Right lobe of liver (tissue), 6 donors: ENCODE measurements at regions not wholly inside any gene's neighbourhood (a gene's known extent, or its start where the extent isn't known, plus 50 kb on each side); places are given as distances from the start of the nearest gene placed in this dataset.

Experiments used
- ATAC-seq, 4 donors: fragments of 200-7000 bp; cut with Tn5 transposase; one replicate each; pipeline ENCODE4 v1.9.1; 2020; ENCODE audit warnings: mild to moderate bottlenecking in 4 of 4, moderate library complexity in 4 of 4
- DNase-seq, 3 donors: peaks; one replicate each; pipeline ENCODE4 v3.0.0-alpha.2; 2020
- H3K27ac ChIP-seq, 3 donors: fragments of 200-600 bp; one replicate each; pipeline ENCODE4 v1.8.0; 2022
- H3K27me3 ChIP-seq, 2 donors: fragments of 200-600 bp; one replicate each; pipeline ENCODE4 v1.8.0; 2022
- H3K36me3 ChIP-seq, 4 donors: fragments of 200-600 bp; sonication (generic) in 1 of 4; one replicate each; pipeline versions ENCODE4 v1.5.1 to v1.8.0; 2017 to 2022; ENCODE audit warnings: control low read depth in 1 of 4
- H3K4me1 ChIP-seq, 4 donors: fragments of 200-600 bp; sonication (generic) in 1 of 4; one replicate each; pipeline versions ENCODE4 v1.5.1 to v1.8.0; 2017 to 2022; ENCODE audit warnings: control low read depth in 1 of 4
- H3K4me3 ChIP-seq, 3 donors: fragments of 200-600 bp; one replicate each; pipeline ENCODE4 v1.8.0; 2022
- H3K9me3 ChIP-seq, 4 donors: fragments of 200-600 bp; sonication (generic) in 1 of 4; one replicate each; pipeline versions ENCODE4 v1.5.1 to v1.8.0; 2017 to 2022; ENCODE audit warnings: control low read depth in 1 of 4
- CTCF ChIP-seq, 4 donors: fragments of 200-600 bp in 3 of 4; fragments of 450-650 bp in 1 of 4; IDR thresholded peaks; one replicate each; pipeline versions ENCODE4 v1.5.1 to v1.8.0; 2016 to 2022; ENCODE audit warnings: antibody characterized with exemption in 4 of 4, mild to moderate bottlenecking in 2 of 4
- POLR2A ChIP-seq: fragments of 450-650 bp; IDR thresholded peaks from one replicate; pipeline ENCODE4 v1.6.1; 2017; ENCODE audit warnings: antibody characterized with exemption, mild to moderate bottlenecking
- WGBS: methylation state at CpG from one replicate; pipeline ENCODE4 v1.1.6; 2018; ENCODE audit warnings: low coverage, low lambda C conversion rate; ENCODE audit not compliant: insufficient coverage; ENCODE audit errors: missing lambda C conversion rate; 5-methylcytosine and 5-hydroxymethylcytosine counted together
- intact Hi-C, 2 donors: fragments of 100-400 bp; cut with DNase I; formaldehyde crosslinking; loops; one replicate each; pipeline versions ENCODE4 v1.11.2 to v1.14.1; 2022
- donor health status: DM: no; HTN: yes; CAD: no.
- donor health status: DM: no; HTN: no; CAD: no.
- donor health status: DM: no; HTN: no; CAD: no.
- donor health status: DM: no; HTN: yes; CAD: no.
- donor health status: DM: no; HTN: yes; CAD: no.

GRCh38 chr4:83679692-83680091 is 143.8 kb downstream of the GPAT3 start:
- TF ChIP-seq CTCF (IDR thresholded peaks at IDR 0.05), result no peak
- TF ChIP-seq POLR2A, result no peak
- H3K4me3 ChIP-seq, result no peak overlapping the region
- no peak overlapping the region for H3K27ac ChIP-seq
- H3K9me3 ChIP-seq, result no peaks in the 10 kb centered on the region
- 44% methylated on average over 1 of the region's 1 CpG for WGBS
- no peaks in the 10 kb centered on the region for H3K27me3 ChIP-seq
- H3K4me1 ChIP-seq, result no peaks in the 10 kb centered on the region
- intact Hi-C loops, result no loop called here
- DNase-seq (no peak), ATAC-seq (no peak)
- H3K36me3 ChIP-seq, result no peaks in the 10 kb centered on the region

GRCh38 chr4:83679254-83679653 is 143.3 kb downstream of the GPAT3 start:
- Histone ChIP-seq H3K36me3 (no peaks in the 10 kb centered on the region), H3K27ac (no peak overlapping the region), H3K4me1 (no peaks in the 10 kb centered on the region), H3K27me3 (no peaks in the 10 kb centered on the region), H3K9me3 (no peaks in the 10 kb centered on the region), H3K4me3 (no peak overlapping the region)
- TF ChIP-seq POLR2A, result no peak
- TF ChIP-seq CTCF (IDR thresholded peaks at IDR 0.05), result no peak
- 33% methylated on average over 3 of the region's 3 CpGs for WGBS
- intact Hi-C loops, result no loop called here
- ATAC-seq (no peak), DNase-seq (no peak)

- no peak overlapping the region for H3K27ac ChIP-seq
- H3K36me3 ChIP-seq, result no peaks in the 10 kb centered on the region
- H3K27me3 ChIP-seq, result no peaks in the 10 kb centered on the region
- H3K4me3 ChIP-seq, result no peak overlapping the region
- no peaks in the 10 kb centered on the region for H3K9me3 ChIP-seq
- TF ChIP-seq POLR2A, result no peak
- TF ChIP-seq CTCF (IDR thresholded peaks at IDR 0.05), result no peak
- intact Hi-C loops, result no loop called here
- WGBS, result 71% methylated on average over 3 of the region's 3 CpGs
- ATAC-seq (no peak), DNase-seq (no peak)
- H3K4me1 ChIP-seq, result no peaks in the 10 kb centered on the region
Observed at GRCh38 chr4:83677656-83678055, 141.7 kb downstream of the GPAT3 start.

- H3K27me3 ChIP-seq, result no peaks in the 10 kb centered on the region
- intact Hi-C loops, result no loop called here
- ATAC-seq (no peak), DNase-seq (no peak)
- no peaks in the 10 kb centered on the region for H3K9me3 ChIP-seq
- 57% methylated on average over 3 of the region's 5 CpGs for WGBS
- H3K27ac ChIP-seq, result no peak overlapping the region
- no peaks in the 10 kb centered on the region for H3K4me1 ChIP-seq
- no peaks in the 10 kb centered on the region for H3K36me3 ChIP-seq
- TF ChIP-seq POLR2A (no peak), CTCF (IDR thresholded peaks at IDR 0.05) (no peak)
- H3K4me3 ChIP-seq, result no peak overlapping the region
Observed at GRCh38 chr4:83664741-83665140, 128.8 kb downstream of the GPAT3 start.

GRCh38 chr4:83664071-83664470 is 128.2 kb downstream of the GPAT3 start:
- Histone ChIP-seq H3K4me1 (no peaks in the 10 kb centered on the region), H3K27ac (no peak overlapping the region), H3K4me3 (no peak overlapping the region), H3K27me3 (no peaks in the 10 kb centered on the region), H3K9me3 (no peaks in the 10 kb centered on the region), H3K36me3 (no peaks in the 10 kb centered on the region)
- no peak for TF ChIP-seq CTCF (IDR thresholded peaks at IDR 0.05)
- no peak for TF ChIP-seq POLR2A
- ATAC-seq, result no peak
- no peak for DNase-seq
- intact Hi-C loops, result no loop called here
- WGBS, result 56% methylated on average over 7 of the region's 10 CpGs
